HL-60 (cell line): ENCODE measurements at regions not wholly inside any gene's neighbourhood (a gene's known extent, or its start where the extent isn't known, plus 50 kb on each side); places are given as distances from the start of the nearest gene placed in this dataset.

Experiments
- CTCF ChIP-seq: IDR thresholded peaks from one replicate; pipeline ENCODE4 v1.5.1; 2011; ENCODE audit warnings: low read length, control low read depth, inconsistent platforms; ENCODE audit not compliant: insufficient read depth
- GABPA ChIP-seq: IDR thresholded peaks from 2 replicates; pipeline ENCODE4 v1.6.1; 2012; ENCODE audit warnings: low read depth
- REST ChIP-seq: IDR thresholded peaks from 2 replicates; pipeline ENCODE4 v1.6.1; 2012; ENCODE audit warnings: low read depth; ENCODE audit not compliant: insufficient replicate concordance

- TF ChIP-seq CTCF (no peak), REST (no peak), GABPA (no peak)
These were observed 100.8 kb upstream of the SLC6A6 start for GRCh38 chr3:14301558-14301957.
